HCT116 (cell line): ENCODE measurements at regions not wholly inside any gene's neighbourhood (a gene's known extent, or its start where the extent isn't known, plus 50 kb on each side); places are given as distances from the start of the nearest gene placed in this dataset.

ENCODE experiments used
- ATAC-seq: fragments of 200-7000 bp; cut with Tn5 transposase; 2 replicates; pipeline ENCODE4 v1.9.1; 2020; ENCODE audit warnings: mild to moderate bottlenecking, moderate library complexity
- BruUV-seq: library from RNA; stranded (reverse); fragments of 400-500 nt; replicated peaks from 2 replicates; lab custom pipeline; 2021; lab: Mats Ljungman, UMichigan
- CTCF ChIA-PET: fragments of 300-600 bp; sonication (Branson Sonifier 250); formaldehyde crosslinking; loops from one replicate; lab custom pipeline; 2021; ENCODE audit warnings: antibody characterized with exemption; lab: Charles Lee
- POLR2A ChIA-PET: fragments of 300-600, 350-600 bp; sonication (Branson Sonifier 250); formaldehyde crosslinking; loops from one replicate; lab custom pipeline; 2021; ENCODE audit warnings: antibody characterized with exemption; lab: Charles Lee
- RAD21 ChIA-PET, 2 experiments: fragments of 300-600 bp; sonication (Branson Sonifier 250); formaldehyde crosslinking; loops; one replicate each; lab custom pipeline; 2023; ENCODE audit warnings: low total read pairs in 2 of 2; ENCODE audit not compliant: uncharacterized antibody in 2 of 2, unreplicated experiment in 2 of 2, low non-redundant PET in 1 of 2; lab: Charles Lee
- DNase-seq: peaks from one replicate; pipeline ENCODE4 v3.0.0-alpha.2; 2010; ENCODE audit warnings: low read depth, low spot score
- H2AFZ ChIP-seq: fragments of 200-600 bp; shearing (Covaris generic), sonication (generic); 2 replicates; pipeline ENCODE4 v1.6.1; 2017; ENCODE audit warnings: low read depth, mixed run types, mixed read lengths, antibody characterized with exemption, low read length; ENCODE audit not compliant: poor library complexity, severe bottlenecking
- H3K27ac ChIP-seq: 2 replicates; pipeline ENCODE4 v1.5.1; 2012; ENCODE audit warnings: low read depth, low read length
- H3K27me3 ChIP-seq: fragments of 200-600 bp; sonication (generic); 2 replicates; pipeline ENCODE4 v1.6.1; 2016; ENCODE audit warnings: mixed run types, low read length, mixed read lengths; ENCODE audit not compliant: insufficient read depth
- H3K36me3 ChIP-seq, 2 experiments: fragments of 200-500 bp in 1 of 2; fragments of 200-600 bp in 1 of 2; sonication (Bioruptor generic) in 1 of 2; sonication (generic) in 1 of 2; 2 replicates each; pipeline versions ENCODE4 v1.5.1 to v1.6.1; 2014 to 2016; ENCODE audit warnings: low read length in 2 of 2, inconsistent platforms in 1 of 2, mixed read lengths in 1 of 2, mixed run types in 1 of 2; ENCODE audit not compliant: insufficient read depth in 2 of 2, control insufficient read depth in 1 of 2
- H3K4me1 ChIP-seq, 2 experiments: fragments of 200-600 bp in 1 of 2; sonication (generic) in 1 of 2; 2 replicates each; pipeline versions ENCODE4 v1.5.1 to v1.6.1; 2012 to 2017; ENCODE audit warnings: low read length in 2 of 2, inconsistent platforms in 1 of 2, mild to moderate bottlenecking in 1 of 2, mixed read lengths in 1 of 2, mixed run types in 1 of 2, moderate library complexity in 1 of 2; ENCODE audit not compliant: insufficient read depth in 2 of 2, control insufficient read depth in 1 of 2
- H3K4me2 ChIP-seq: fragments of 200-600 bp; sonication (generic); 2 replicates; pipeline ENCODE4 v1.6.1; 2017; ENCODE audit warnings: mixed run types, low read length, mixed read lengths
- H3K4me3 ChIP-seq, 2 experiments: fragments of 200-600 bp in 1 of 2; sonication (generic) in 1 of 2; replicated peaks in 1 of 2; 2 replicates each; pipeline ENCODE4 v1.5.1; 2011 to 2016; ENCODE audit warnings: low read length in 2 of 2, control low read depth in 1 of 2, low read depth in 1 of 2, mild to moderate bottlenecking in 1 of 2, mixed read lengths in 1 of 2, mixed run types in 1 of 2
- H3K79me2 ChIP-seq: fragments of 200-600 bp; sonication (generic); 2 replicates; pipeline ENCODE4 v1.6.1; 2017; ENCODE audit warnings: mild to moderate bottlenecking, mixed run types, low read length, moderate library complexity, mixed read lengths; ENCODE audit not compliant: insufficient read depth
- H3K9ac ChIP-seq: fragments of 200-600 bp; sonication (generic); 2 replicates; pipeline ENCODE4 v1.6.1; 2016; ENCODE audit warnings: low read length, mixed read lengths
- H3K9me2 ChIP-seq: fragments of 200-600 bp; sonication (generic), shearing (Covaris generic); 2 replicates; pipeline ENCODE4 v1.6.1; 2017; ENCODE audit warnings: mixed run types, mild to moderate bottlenecking, moderate library complexity; ENCODE audit not compliant: insufficient read depth
- H3K9me3 ChIP-seq, 2 experiments: fragments of 200-500 bp in 1 of 2; fragments of 200-600 bp in 1 of 2; sonication (Bioruptor generic) in 1 of 2; sonication (generic) in 1 of 2; 2 replicates each; pipeline ENCODE4 v1.6.1; 2014 to 2017; ENCODE audit warnings: low read length in 2 of 2, mixed read lengths in 2 of 2, inconsistent platforms in 1 of 2, low read depth in 1 of 2, mild to moderate bottlenecking in 1 of 2, mixed run types in 1 of 2, moderate library complexity in 1 of 2; ENCODE audit not compliant: control insufficient read depth in 1 of 2, insufficient read depth in 1 of 2
- H4K20me1 ChIP-seq: fragments of 200-600 bp; sonication (generic), shearing (Covaris generic); 2 replicates; pipeline ENCODE4 v1.6.1; 2017; ENCODE audit warnings: mixed run types, mild to moderate bottlenecking, moderate library complexity; ENCODE audit not compliant: insufficient read depth
- POLR2A ChIP-seq: IDR thresholded peaks from 2 replicates; pipeline ENCODE4 v1.7.0; 2011; ENCODE audit warnings: borderline replicate concordance; ENCODE audit not compliant: insufficient read depth, insufficient read length; ENCODE audit errors: extremely low read depth
- ZNF274 ChIP-seq: fragments of 200-500 bp; sonication (Bioruptor generic); IDR thresholded peaks from 2 replicates; pipeline ENCODE4 v1.6.1; 2014; ENCODE audit warnings: mild to moderate bottlenecking, low read depth, low read length, inconsistent platforms
- intact Hi-C: fragments of 100-400 bp; cut with micrococcal nuclease; formaldehyde crosslinking; loops from 2 replicates; pipeline ENCODE4 v1.10.0; 2022
- TF ChIP-seq, protein P1 (sequence below), 3 experiments: fragments of 200-600 bp in 1 of 3; sonication (generic) in 1 of 3; IDR thresholded peaks in 2 of 3; conservative IDR thresholded peaks in 1 of 3; 2 replicates each; pipeline ENCODE4 v1.5.1; 2012 to 2017; ENCODE audit warnings: low read depth in 2 of 3, low read length in 2 of 3, antibody characterized with exemption in 1 of 3, borderline replicate concordance in 1 of 3, control low read depth in 1 of 3, mild to moderate bottlenecking in 1 of 3, mixed read lengths in 1 of 3, mixed run types in 1 of 3, moderate library complexity in 1 of 3; ENCODE audit not compliant: insufficient read depth in 1 of 3
- TF ChIP-seq, protein P2 (sequence below): IDR thresholded peaks from 2 replicates; pipeline ENCODE4 v1.6.1; 2012
- TF ChIP-seq, protein P3 (sequence below): IDR thresholded peaks from 2 replicates; pipeline ENCODE4 v1.6.1; 2012; ENCODE audit warnings: low read depth

DNA sequence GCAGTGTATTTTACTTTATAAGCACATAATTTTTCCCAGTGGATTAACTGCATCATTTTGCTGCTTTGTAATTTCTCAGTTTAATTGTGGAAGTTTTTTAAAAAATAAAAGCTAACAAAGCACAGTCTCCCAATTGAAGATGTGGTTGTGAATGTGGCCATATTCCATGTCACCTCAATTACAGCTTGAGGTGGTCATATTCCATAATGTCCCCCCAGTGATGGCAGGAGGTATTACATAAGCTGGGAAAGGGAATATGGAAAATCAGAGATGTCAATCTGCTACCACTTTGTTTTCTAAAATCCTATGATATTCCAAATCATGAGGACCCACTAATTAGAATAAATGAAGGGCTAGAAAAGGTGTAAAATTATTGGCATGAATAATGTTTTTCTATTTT lies 1672.0 kb upstream of the CDH9 start:
- ChIA-PET CTCF (no interaction called here), POLR2A (no interaction called here), RAD21 (no interaction called here)
- H4K20me1 ChIP-seq = no peaks in the 10 kb centered on the region
- peaks cover 6 to 13% of the 10 kb centered on the region in 2 experiments; a peak in 2 of 4 replicates for H3K9me3 ChIP-seq
- H3K79me2 ChIP-seq = no peaks in the 10 kb centered on the region
- H2AFZ ChIP-seq = no peak overlapping the region
- intact Hi-C loops = no loop called here
- ATAC-seq (no peak), DNase-seq (no peak)
- H3K9ac ChIP-seq = no peak overlapping the region
- TF ChIP-seq POLR2A = no peak
- TF ChIP-seq, protein P1, sequence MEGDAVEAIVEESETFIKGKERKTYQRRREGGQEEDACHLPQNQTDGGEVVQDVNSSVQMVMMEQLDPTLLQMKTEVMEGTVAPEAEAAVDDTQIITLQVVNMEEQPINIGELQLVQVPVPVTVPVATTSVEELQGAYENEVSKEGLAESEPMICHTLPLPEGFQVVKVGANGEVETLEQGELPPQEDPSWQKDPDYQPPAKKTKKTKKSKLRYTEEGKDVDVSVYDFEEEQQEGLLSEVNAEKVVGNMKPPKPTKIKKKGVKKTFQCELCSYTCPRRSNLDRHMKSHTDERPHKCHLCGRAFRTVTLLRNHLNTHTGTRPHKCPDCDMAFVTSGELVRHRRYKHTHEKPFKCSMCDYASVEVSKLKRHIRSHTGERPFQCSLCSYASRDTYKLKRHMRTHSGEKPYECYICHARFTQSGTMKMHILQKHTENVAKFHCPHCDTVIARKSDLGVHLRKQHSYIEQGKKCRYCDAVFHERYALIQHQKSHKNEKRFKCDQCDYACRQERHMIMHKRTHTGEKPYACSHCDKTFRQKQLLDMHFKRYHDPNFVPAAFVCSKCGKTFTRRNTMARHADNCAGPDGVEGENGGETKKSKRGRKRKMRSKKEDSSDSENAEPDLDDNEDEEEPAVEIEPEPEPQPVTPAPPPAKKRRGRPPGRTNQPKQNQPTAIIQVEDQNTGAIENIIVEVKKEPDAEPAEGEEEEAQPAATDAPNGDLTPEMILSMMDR (IDR thresholded peaks at IDR 0.05 in 2 of 3, conservative IDR thresholded peaks at IDR 0.05 in 1 of 3; ENCODE audit: borderline replicate concordance in 1 of 3, insufficient read depth in 1 of 3, low read depth in 2 of 3, low read length in 2 of 3) = 0 out of 6 replicates have a peak, but pooled peaks of 1 of the 3 experiments have one; percentile 16
- H3K4me3 ChIP-seq = no peak overlapping the region
- no peaks in the 10 kb centered on the region for H3K4me1 ChIP-seq
- no peaks in the 10 kb centered on the region for H3K27me3 ChIP-seq
- no peaks in the 10 kb centered on the region for H3K36me3 ChIP-seq
- no peak overlapping the region for H3K4me2 ChIP-seq
- no peak overlapping the region for H3K27ac ChIP-seq
- BruUV-seq = no TSS peak
- no peaks in the 10 kb centered on the region for H3K9me2 ChIP-seq

DNA sequence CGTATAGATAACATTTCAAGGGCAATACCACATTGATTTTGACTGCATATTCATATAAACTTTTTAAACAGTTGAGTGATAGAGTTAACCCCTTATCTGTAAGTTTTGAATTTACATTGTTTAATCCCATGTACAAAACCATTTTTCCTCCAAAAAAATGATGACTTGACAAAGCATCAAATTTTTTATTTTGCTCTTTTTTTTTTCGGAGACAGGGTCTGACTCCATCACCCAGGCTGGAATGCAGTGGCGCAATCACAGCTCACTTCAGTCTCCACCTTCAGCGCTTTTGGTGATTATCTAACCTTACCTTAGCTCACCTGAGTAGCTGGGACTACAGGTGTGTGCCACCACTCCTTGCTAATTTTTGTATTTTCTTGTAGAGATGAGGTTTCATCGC lies 1670.1 kb upstream of the CDH9 start:
- no peak for TF ChIP-seq ZNF274
- TF ChIP-seq, protein P2, sequence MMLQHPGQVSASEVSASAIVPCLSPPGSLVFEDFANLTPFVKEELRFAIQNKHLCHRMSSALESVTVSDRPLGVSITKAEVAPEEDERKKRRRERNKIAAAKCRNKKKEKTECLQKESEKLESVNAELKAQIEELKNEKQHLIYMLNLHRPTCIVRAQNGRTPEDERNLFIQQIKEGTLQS = no peak
- TF ChIP-seq, protein P3, sequence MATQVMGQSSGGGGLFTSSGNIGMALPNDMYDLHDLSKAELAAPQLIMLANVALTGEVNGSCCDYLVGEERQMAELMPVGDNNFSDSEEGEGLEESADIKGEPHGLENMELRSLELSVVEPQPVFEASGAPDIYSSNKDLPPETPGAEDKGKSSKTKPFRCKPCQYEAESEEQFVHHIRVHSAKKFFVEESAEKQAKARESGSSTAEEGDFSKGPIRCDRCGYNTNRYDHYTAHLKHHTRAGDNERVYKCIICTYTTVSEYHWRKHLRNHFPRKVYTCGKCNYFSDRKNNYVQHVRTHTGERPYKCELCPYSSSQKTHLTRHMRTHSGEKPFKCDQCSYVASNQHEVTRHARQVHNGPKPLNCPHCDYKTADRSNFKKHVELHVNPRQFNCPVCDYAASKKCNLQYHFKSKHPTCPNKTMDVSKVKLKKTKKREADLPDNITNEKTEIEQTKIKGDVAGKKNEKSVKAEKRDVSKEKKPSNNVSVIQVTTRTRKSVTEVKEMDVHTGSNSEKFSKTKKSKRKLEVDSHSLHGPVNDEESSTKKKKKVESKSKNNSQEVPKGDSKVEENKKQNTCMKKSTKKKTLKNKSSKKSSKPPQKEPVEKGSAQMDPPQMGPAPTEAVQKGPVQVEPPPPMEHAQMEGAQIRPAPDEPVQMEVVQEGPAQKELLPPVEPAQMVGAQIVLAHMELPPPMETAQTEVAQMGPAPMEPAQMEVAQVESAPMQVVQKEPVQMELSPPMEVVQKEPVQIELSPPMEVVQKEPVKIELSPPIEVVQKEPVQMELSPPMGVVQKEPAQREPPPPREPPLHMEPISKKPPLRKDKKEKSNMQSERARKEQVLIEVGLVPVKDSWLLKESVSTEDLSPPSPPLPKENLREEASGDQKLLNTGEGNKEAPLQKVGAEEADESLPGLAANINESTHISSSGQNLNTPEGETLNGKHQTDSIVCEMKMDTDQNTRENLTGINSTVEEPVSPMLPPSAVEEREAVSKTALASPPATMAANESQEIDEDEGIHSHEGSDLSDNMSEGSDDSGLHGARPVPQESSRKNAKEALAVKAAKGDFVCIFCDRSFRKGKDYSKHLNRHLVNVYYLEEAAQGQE = no peak
- no peak overlapping the region for H3K4me3 ChIP-seq
- no TSS peak for BruUV-seq

More for the DNA sequence above, 1670.1 kb upstream of the CDH9 start:
- RAD21 ChIA-PET = no interaction called here
- Histone ChIP-seq H3K4me2 (no peak overlapping the region), H3K36me3 (no peaks in the 10 kb centered on the region), H3K9ac (no peak overlapping the region), H3K4me1 (no peaks in the 10 kb centered on the region), H2AFZ (no peak overlapping the region), H3K79me2 (no peaks in the 10 kb centered on the region), H3K9me3 (peaks cover 3 to 9% of the 10 kb centered on the region in 2 experiments; a peak in 2 of 4 replicates), H4K20me1 (no peaks in the 10 kb centered on the region), H3K9me2 (no peaks in the 10 kb centered on the region), H3K27ac (no peak overlapping the region), H3K27me3 (no peaks in the 10 kb centered on the region)
- CTCF ChIA-PET = no interaction called here
- no peak for ATAC-seq
- DNase-seq = no peak
- intact Hi-C loops = no loop called here
- POLR2A ChIA-PET = no interaction called here
